ENCODE measurements at regions not wholly inside any gene's neighbourhood (a gene's known extent, or its start where the extent isn't known, plus 50 kb on each side); places are given as distances from the start of the nearest gene placed in this dataset.

GRCh38 chr16:65922923-65923322 lies 443.6 kb upstream of the CDH5 start:
- Histone ChIP-seq H3K9me2 (ENCODE audit: insufficient read depth) (no peaks in the 10 kb centered on the region), H3K9me3 (ENCODE audit: control insufficient read depth in 1 of 2, insufficient read depth in 1 of 2, low read depth in 1 of 2, low read length in 2 of 2) (no peaks in the 10 kb centered on the region), H3K4me1 (ENCODE audit: control insufficient read depth in 1 of 2, insufficient read depth in 2 of 2, low read length in 2 of 2) (no peaks in the 10 kb centered on the region), H3K79me2 (ENCODE audit: insufficient read depth, low read length) (no peaks in the 10 kb centered on the region), H3K9ac (ENCODE audit: low read length) (no peak overlapping the region), H2AFZ (ENCODE audit: low read depth, low read length, poor library complexity, severe bottlenecking) (no peak overlapping the region), H3K4me3 (replicated peaks in 1 of 2; ENCODE audit: low read depth in 1 of 2, low read length in 2 of 2) (no peak overlapping the region), H3K27ac (ENCODE audit: low read depth, low read length) (no peak overlapping the region), H3K36me3 (ENCODE audit: control insufficient read depth in 1 of 2, insufficient read depth in 2 of 2, low read length in 2 of 2) (no peaks in the 10 kb centered on the region), H3K27me3 (ENCODE audit: insufficient read depth, low read length) (no peaks in the 10 kb centered on the region; the same call in 1 of the 2 replicates), H4K20me1 (ENCODE audit: insufficient read depth) (no peaks in the 10 kb centered on the region), H3K4me2 (ENCODE audit: low read length) (no peak overlapping the region)
- TF ChIP-seq ELF1 (IDR thresholded peaks at IDR 0.05; ENCODE audit: borderline replicate concordance, low read depth) (no peak), POLR2A (IDR thresholded peaks at IDR 0.05; ENCODE audit: borderline replicate concordance, extremely low read depth, insufficient read depth, insufficient read length) (no peak), CEBPB (IDR thresholded peaks at IDR 0.05; ENCODE audit: low read depth) (no peak), RAD21 (IDR thresholded peaks at IDR 0.05; ENCODE audit: low read depth) (no peak), POLR2AphosphoS5 (IDR thresholded peaks at IDR 0.05; ENCODE audit: low read depth, low read length) (no peak), SP1 (IDR thresholded peaks at IDR 0.05; ENCODE audit: low read depth) (no peak), FOSL1 (IDR thresholded peaks at IDR 0.05; ENCODE audit: low read depth) (no peak), EGR1 (IDR thresholded peaks at IDR 0.05; ENCODE audit: low read depth) (no peak), CBX3 (IDR thresholded peaks at IDR 0.05; ENCODE audit: low read depth) (no peak)
- no TSS peak for BruUV-seq (replicated peaks)
- ChIA-PET RAD21 (ENCODE audit: low non-redundant PET in 1 of 2, low total read pairs in 2 of 2, uncharacterized antibody in 2 of 2, unreplicated experiment in 2 of 2) (no interaction called here), POLR2A (no interaction called here), CTCF (no interaction called here)
- no peak for DNase-seq (ENCODE audit: low read depth, low spot score)
- intact Hi-C loops (cut with micrococcal nuclease) = no loop called here
- no peak for ATAC-seq

DNA sequence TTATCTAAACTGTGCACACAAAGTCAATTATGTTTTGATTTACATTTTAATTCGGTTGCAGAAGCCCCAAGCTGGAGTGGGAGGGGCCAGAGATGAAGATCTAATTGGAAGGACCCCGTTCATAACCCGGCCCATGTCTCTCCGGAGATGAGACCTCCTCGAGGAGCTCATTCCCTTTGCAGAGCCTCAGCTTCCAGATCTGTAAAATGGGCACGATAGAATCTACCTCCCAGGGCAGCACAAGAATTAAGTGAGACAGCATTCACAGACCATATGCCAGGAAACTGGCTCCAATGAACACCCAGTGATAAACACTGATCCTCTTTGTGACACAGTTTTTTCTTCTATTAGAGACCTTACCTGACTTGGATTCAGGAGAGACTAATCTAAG lies 446.5 kb upstream of the CDH5 start:
- ATAC-seq = no peak
- Histone ChIP-seq H3K4me1 (ENCODE audit: control insufficient read depth in 1 of 2, insufficient read depth in 2 of 2, low read length in 2 of 2) (no peaks in the 10 kb centered on the region), H3K4me2 (ENCODE audit: low read length) (no peak overlapping the region), H3K9me2 (ENCODE audit: insufficient read depth) (no peaks in the 10 kb centered on the region), H3K36me3 (ENCODE audit: control insufficient read depth in 1 of 2, insufficient read depth in 2 of 2, low read length in 2 of 2) (no peaks in the 10 kb centered on the region), H4K20me1 (ENCODE audit: insufficient read depth) (no peaks in the 10 kb centered on the region), H3K79me2 (ENCODE audit: insufficient read depth, low read length) (no peaks in the 10 kb centered on the region), H3K9ac (ENCODE audit: low read length) (no peak overlapping the region), H2AFZ (ENCODE audit: low read depth, low read length, poor library complexity, severe bottlenecking) (no peak overlapping the region), H3K27me3 (ENCODE audit: insufficient read depth, low read length) (no peaks in the 10 kb centered on the region; the same call in 1 of the 2 replicates), H3K4me3 (replicated peaks in 1 of 2; ENCODE audit: low read depth in 1 of 2, low read length in 2 of 2) (no peak overlapping the region), H3K9me3 (ENCODE audit: control insufficient read depth in 1 of 2, insufficient read depth in 1 of 2, low read depth in 1 of 2, low read length in 2 of 2) (no peaks in the 10 kb centered on the region), H3K27ac (ENCODE audit: low read depth, low read length) (no peak overlapping the region)
- POLR2A ChIA-PET = no interaction called here
- CTCF ChIA-PET = no interaction called here
- TF ChIP-seq FOSL1 (IDR thresholded peaks at IDR 0.05; ENCODE audit: low read depth) (no peak), POLR2AphosphoS5 (IDR thresholded peaks at IDR 0.05; ENCODE audit: low read depth, low read length) (no peak), EZH2phosphoT487 (IDR thresholded peaks at IDR 0.05; ENCODE audit: borderline replicate concordance) (no peak), JUND (IDR thresholded peaks at IDR 0.05) (no peak), EZH2 (IDR thresholded peaks at IDR 0.05) (no peak), EGR1 (IDR thresholded peaks at IDR 0.05; ENCODE audit: low read depth) (no peak), ELF1 (IDR thresholded peaks at IDR 0.05; ENCODE audit: borderline replicate concordance, low read depth) (no peak), ZNF274 (IDR thresholded peaks at IDR 0.05; ENCODE audit: low read depth, low read length) (no peak), SIN3A (IDR thresholded peaks at IDR 0.05; ENCODE audit: low read depth) (no peak), POLR2A (IDR thresholded peaks at IDR 0.05; ENCODE audit: borderline replicate concordance, extremely low read depth, insufficient read depth, insufficient read length) (no peak), CEBPB (IDR thresholded peaks at IDR 0.05; ENCODE audit: low read depth) (no peak)
- TF ChIP-seq, protein P1, sequence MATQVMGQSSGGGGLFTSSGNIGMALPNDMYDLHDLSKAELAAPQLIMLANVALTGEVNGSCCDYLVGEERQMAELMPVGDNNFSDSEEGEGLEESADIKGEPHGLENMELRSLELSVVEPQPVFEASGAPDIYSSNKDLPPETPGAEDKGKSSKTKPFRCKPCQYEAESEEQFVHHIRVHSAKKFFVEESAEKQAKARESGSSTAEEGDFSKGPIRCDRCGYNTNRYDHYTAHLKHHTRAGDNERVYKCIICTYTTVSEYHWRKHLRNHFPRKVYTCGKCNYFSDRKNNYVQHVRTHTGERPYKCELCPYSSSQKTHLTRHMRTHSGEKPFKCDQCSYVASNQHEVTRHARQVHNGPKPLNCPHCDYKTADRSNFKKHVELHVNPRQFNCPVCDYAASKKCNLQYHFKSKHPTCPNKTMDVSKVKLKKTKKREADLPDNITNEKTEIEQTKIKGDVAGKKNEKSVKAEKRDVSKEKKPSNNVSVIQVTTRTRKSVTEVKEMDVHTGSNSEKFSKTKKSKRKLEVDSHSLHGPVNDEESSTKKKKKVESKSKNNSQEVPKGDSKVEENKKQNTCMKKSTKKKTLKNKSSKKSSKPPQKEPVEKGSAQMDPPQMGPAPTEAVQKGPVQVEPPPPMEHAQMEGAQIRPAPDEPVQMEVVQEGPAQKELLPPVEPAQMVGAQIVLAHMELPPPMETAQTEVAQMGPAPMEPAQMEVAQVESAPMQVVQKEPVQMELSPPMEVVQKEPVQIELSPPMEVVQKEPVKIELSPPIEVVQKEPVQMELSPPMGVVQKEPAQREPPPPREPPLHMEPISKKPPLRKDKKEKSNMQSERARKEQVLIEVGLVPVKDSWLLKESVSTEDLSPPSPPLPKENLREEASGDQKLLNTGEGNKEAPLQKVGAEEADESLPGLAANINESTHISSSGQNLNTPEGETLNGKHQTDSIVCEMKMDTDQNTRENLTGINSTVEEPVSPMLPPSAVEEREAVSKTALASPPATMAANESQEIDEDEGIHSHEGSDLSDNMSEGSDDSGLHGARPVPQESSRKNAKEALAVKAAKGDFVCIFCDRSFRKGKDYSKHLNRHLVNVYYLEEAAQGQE (IDR thresholded peaks at IDR 0.05; ENCODE audit: low read depth) = no peak
- TF ChIP-seq, protein P2, sequence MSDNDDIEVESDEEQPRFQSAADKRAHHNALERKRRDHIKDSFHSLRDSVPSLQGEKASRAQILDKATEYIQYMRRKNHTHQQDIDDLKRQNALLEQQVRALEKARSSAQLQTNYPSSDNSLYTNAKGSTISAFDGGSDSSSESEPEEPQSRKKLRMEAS (IDR thresholded peaks at IDR 0.05) = no peak
- TF ChIP-seq, protein P3, sequence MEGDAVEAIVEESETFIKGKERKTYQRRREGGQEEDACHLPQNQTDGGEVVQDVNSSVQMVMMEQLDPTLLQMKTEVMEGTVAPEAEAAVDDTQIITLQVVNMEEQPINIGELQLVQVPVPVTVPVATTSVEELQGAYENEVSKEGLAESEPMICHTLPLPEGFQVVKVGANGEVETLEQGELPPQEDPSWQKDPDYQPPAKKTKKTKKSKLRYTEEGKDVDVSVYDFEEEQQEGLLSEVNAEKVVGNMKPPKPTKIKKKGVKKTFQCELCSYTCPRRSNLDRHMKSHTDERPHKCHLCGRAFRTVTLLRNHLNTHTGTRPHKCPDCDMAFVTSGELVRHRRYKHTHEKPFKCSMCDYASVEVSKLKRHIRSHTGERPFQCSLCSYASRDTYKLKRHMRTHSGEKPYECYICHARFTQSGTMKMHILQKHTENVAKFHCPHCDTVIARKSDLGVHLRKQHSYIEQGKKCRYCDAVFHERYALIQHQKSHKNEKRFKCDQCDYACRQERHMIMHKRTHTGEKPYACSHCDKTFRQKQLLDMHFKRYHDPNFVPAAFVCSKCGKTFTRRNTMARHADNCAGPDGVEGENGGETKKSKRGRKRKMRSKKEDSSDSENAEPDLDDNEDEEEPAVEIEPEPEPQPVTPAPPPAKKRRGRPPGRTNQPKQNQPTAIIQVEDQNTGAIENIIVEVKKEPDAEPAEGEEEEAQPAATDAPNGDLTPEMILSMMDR (IDR thresholded peaks at IDR 0.05 in 2 of 3, conservative IDR thresholded peaks at IDR 0.05 in 1 of 3; ENCODE audit: borderline replicate concordance in 1 of 3, insufficient read depth in 1 of 3, low read depth in 2 of 3, low read length in 2 of 3) = no peak
- no peak for DNase-seq (ENCODE audit: low read depth, low spot score)
- RAD21 ChIA-PET (ENCODE audit: low non-redundant PET in 1 of 2, low total read pairs in 2 of 2, uncharacterized antibody in 2 of 2, unreplicated experiment in 2 of 2) = interaction anchor here in 1 of 2 experiments (0.6 kb wide), 1 partner anchor 119 kb away, joined by 3 read pairs; no protein-coding TSS in a partner anchor
- intact Hi-C loops (cut with micrococcal nuclease) = no loop called here
- no TSS peak for BruUV-seq (replicated peaks)
